Left colon (tissue), 2 donors: ENCODE measurements at regions not wholly inside any gene's neighbourhood (a gene's known extent, or its start where the extent isn't known, plus 50 kb on each side); places are given as distances from the start of the nearest gene placed in this dataset.
"Not testable (repeated sequence)": the region's sequence is repeated elsewhere in the genome, so short reads cannot be mapped to it uniquely, and the experiment has no call there.

ENCODE experiments used
- ATAC-seq: fragments of 200-7000 bp; cut with Tn5 transposase; one replicate; pipeline ENCODE4 v1.9.1; 2020; ENCODE audit warnings: mild to moderate bottlenecking, moderate library complexity
- DNase-seq, 2 donors: peaks; one replicate each; pipeline ENCODE4 v3.0.0-alpha.2; 2020
- intact Hi-C, 2 donors: fragments of 100-400 bp; cut with DNase I in 1 of 2; cut with micrococcal nuclease in 1 of 2; formaldehyde crosslinking; loops; one replicate each; pipeline versions ENCODE4 v1.11.2 to v1.14.0; 2022; cut with DNase I, micrococcal nuclease
- donor health status: DM: no; HTN: no; CAD: no.
- donor health status: DM: yes; HTN: yes; CAD: no.

DNA sequence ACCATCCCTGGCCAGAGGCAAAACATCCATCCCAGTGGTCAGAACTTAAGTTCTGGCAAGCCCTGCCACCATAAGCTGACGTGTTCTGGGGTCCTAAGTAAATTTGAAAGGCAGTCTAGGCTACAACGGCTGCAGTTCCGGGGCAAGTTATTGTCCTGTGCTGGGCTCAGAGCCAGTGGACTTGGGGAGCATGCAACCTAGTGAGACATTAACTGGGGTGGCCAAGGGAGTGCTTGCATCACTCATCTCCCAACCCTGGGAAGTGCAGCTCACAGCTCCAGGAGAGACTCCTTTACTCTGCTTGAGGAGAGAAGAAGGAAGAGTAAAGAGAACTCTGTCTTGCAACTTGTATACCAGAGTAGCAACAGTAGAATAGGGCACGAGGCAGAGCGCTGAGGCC, 425.4 kb upstream of the PITX2 start:
- intact Hi-C loops: no loop called here
- DNase-seq: no peak
- ATAC-seq: no peak

DNA sequence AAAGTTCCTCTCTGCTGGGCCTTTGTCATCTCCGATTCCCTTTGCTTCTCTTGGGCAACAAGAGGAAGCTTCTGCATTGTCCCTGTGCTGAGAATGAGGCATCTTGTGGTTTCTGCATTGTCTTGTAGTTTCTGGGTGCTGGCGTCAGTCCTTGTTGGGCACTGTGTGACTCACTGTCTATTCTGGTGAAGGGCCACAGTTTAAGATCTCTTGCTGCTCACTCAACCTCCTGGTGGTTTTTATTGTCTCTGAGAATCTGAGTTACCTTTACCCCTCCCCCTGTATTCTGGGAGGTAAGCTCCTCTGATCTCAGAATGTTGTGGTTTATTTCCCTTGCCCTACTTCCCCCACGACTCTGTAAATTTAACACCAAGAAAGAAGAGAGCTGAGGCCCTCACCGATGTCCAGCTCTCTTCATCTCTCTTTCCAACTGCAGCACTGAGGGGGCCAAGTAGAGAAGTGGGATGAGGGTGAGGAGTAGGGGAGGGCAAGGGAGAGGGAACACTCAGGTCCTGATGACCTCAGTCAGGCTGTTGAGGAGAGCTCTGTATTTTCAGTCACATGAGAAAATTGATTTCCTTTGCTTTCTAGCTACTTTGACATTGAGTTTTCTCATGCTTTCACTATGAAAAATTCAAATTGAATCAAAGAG, 441.6 kb upstream of the PITX2 start:
- no peak for DNase-seq
- ATAC-seq: no peak
- intact Hi-C loops: no loop called here

GRCh38 chr4:111066001-111066400, 443.1 kb upstream of the PITX2 start:
- intact Hi-C loops: no loop called here
- DNase-seq: no peak
- ATAC-seq: no peak

DNA sequence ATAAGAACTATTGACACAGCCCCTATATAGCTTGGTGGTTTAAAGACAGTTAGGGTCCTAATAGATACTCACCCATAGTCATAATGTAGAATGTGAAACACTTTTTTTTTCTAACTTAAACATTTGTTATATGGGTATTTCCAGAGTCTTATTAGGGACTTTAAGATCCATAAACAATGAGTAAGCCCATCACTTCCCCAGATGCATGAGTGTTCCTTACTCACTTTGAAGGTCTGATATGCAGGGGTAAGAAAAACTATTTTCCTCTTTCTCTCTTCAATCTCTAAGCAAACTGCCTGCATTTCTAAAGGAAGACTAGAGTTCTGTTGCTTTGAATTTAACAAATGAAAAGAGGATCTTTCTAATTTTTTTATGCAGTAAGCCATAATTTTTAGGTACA, 443.6 kb upstream of the PITX2 start:
- DNase-seq (no peak), ATAC-seq (no peak)
- intact Hi-C loops: no loop called here

DNA sequence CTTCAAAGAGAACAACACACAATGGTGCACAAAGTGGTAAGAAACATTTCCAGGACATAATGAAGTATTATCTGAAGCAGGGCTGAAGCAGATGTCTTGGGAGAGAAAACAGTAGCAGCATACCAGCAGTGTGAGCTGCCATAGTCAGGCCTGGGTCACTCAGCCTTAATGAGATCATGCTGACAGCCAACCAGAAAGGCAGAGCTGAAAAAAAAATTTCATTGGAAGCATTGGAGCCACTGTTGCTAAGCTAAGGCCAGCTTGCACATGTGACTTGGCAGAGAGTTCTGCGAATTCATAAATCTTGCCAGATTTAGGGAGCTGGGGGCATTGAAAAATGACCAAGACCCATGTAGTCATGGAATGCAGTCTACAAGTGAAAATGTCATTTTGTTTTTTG, 444.0 kb upstream of the PITX2 start:
- DNase-seq: no peak
- intact Hi-C loops: no loop called here

DNA sequence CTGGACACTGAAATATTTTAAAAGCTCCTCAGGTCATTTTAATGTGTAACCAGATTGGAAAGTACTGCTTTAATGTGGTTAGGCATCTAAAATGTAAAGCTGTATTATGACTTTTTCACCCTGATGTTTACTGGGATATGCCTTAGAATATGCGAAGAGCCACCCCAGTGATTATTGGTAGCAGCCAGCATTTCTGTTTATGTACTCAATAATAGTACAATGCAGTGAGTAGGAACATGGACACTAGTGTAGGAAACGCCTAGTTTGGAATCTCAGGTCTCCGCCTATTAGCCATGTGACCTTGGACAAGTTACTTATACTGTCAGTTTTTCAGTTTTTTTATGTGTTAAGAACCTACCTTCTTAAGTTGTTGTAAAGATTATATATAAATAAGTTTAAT, 446.0 kb upstream of the PITX2 start:
- DNase-seq (no peak), ATAC-seq (no peak)
- intact Hi-C loops: no loop called here

More for the DNA sequence above, 444.0 kb upstream of the PITX2 start:
- no peak for ATAC-seq

GRCh38 chr4:111070390-111070789, 447.5 kb upstream of the PITX2 start:
- ATAC-seq (no peak), DNase-seq (no peak)
- intact Hi-C loops: no loop called here

- intact Hi-C loops: no loop called here
- DNase-seq: peak in 1 of 2 donors; percentile 16
- no peak for ATAC-seq
These were observed 451.7 kb upstream of the PITX2 start for GRCh38 chr4:111074523-111075114.

GRCh38 chr4:111076299-111076698, 453.4 kb upstream of the PITX2 start:
- intact Hi-C loops, ATAC-seq, DNase-seq: not testable (repeated sequence)

DNA sequence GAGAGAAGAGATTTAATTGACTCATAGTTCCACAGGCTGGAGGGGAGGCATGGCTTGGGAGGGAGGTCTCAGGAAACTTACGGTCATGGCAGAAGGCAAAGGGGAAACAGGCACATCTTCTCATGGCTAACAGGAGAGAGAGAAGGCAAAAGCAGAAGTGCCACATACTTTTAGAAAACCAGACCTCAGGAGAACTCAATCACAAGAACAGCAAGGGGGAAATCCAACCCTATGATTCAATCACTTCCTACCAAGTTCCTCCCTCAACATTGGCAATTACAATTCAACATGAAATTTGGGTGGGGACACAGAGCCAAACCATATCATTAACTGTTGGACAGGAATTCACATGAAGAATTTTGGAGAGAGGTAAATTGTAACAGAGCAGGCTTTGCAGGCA, 485.3 kb upstream of the PITX2 start:
- DNase-seq (no peak), ATAC-seq (no peak)
- intact Hi-C loops: no loop called here

DNA sequence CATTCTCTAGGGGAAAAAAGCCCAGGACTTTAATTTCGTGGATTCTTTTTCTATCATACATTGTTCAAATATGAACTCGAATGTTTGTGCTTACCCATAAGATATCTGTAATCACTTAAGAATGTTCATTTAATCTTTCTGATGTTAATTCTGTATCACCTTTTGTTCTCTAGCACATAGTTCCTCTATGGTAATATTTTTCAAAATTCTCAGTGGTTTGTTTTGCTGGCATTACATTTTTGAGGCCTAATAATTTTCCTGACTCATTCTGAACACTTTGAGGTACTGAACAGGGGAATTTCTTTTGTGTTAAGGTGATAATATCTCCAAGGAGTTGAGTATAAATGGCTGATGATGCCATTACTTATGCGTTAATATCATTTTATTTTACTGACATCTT, 490.7 kb upstream of the PITX2 start:
- intact Hi-C loops: no loop called here

DNA sequence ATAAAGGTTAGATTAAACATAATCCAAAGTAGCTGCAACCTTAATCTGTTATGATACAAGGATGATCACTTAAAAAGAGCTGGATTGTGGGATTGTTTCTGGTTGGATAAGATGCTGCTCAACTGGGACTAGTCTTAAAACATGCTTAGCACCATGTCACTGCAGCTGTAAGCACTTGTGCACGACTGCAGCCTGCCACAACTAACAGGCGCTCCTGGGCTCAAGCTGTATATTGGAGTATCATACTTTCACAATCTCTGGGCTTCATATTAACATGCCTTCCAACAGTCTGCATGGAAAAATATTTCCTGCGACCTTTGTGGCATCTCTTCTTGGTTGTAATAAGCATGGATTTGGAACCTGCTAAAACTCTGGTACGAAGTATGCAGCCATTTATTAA, 493.0 kb upstream of the PITX2 start:
- no peak for DNase-seq
- ATAC-seq: no peak
- intact Hi-C loops: no loop called here

More for the DNA sequence above, 490.7 kb upstream of the PITX2 start:
- DNase-seq: no peak
- no peak for ATAC-seq

DNA sequence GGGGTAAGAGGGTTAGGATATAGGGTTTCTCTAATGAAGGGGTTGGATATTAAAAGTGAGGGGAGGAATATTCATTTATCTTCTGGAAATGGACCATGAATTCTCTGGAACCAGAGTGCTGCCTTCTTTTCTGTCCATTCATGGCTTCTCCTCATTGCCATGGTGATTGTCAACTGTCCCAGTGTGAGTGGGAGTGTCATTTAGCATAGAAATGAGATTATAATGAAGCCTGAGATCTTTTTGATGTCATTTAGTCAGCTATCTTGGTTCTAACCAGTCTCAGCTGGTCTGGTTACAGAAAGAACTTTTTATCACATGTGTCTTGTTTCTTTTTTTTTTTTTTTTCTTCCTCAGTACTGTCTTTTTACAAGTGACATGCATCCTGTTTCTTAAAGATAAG, 497.3 kb upstream of the PITX2 start:
- DNase-seq (no peak), ATAC-seq (no peak)
- intact Hi-C loops: no loop called here

DNA sequence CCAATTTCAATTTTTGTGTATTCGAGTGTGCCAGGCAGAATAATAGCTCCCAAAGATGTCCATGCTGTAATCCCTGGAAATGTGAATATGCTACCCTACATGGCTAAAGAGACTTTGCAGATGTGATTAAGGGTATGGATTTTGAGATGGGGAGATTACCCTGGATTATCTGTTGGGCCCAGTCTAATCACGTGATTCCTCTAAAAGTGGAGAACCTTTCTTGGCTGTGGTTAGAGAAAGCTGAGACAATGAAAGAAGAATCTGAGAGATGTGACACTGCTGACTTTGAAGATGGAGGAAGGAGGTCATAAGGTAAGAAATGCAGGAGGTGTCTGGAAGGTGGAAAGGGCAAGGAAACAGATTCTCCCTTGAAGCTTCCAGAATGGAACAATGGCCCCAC, 503.5 kb upstream of the PITX2 start:
- no peak for ATAC-seq
- no peak for DNase-seq
- intact Hi-C loops: no loop called here

DNA sequence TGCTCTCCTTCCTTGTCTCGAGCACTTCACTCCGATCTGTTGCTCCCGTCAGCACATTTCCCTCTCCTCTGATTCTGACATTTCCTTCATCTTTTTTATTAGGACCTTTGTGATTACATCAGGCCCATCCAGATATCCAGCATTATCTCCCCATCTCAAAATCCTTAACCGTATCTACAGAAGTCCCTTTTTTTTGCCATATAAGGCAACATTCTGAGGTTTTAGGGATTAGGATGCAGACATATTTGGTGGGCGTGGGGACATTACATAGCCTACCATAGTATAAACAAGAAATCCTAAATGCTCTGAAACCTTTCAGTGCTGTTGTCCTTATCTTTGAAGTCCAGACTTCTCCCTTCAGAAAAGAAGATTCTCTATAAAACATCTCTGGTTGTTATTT, 505.0 kb upstream of the PITX2 start:
- intact Hi-C loops: no loop called here
- DNase-seq (no peak), ATAC-seq (no peak)

DNA sequence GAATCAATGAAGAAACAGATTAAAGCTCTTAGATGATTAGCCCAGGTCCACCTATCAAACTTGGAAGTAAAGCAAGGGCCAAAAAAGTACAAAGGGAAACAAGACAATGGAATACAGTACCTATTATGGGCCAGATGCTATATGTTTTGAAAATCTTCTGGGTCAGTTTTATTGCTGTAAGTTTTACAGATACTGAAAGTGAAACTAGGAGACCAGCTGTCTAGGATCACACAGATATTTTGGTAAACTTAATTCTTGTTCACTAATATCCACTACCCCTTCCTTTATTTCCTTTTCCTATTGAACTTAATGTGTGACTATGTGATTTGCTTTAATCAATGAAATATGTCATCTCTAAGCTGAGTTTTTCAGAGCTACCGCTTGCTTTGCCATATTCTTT, 505.4 kb upstream of the PITX2 start:
- DNase-seq (no peak), ATAC-seq (no peak)
- intact Hi-C loops: no loop called here

DNA sequence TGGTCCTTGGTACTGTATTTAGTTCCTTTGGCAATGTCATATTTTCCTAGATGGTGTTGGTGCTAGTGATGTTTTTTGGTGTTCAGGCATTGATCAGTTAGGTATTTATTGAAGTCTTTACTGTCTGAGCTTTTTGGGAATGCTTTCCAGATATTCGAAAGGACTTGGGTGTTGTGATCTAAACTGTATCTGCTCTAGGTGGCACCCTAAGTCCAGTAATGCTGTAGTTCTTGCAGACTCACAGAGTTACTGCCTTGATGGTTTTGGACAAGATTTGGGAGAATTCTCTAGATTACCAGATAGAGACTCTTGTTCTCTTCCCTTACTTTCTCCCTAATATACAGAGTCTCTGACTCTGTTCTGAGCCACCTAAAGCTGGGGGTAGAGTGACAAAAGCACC, 513.6 kb upstream of the PITX2 start:
- intact Hi-C loops: no loop called here
- no peak for DNase-seq
- ATAC-seq: no peak

GRCh38 chr4:111136967-111137366, 514.1 kb upstream of the PITX2 start:
- intact Hi-C loops: no loop called here
- DNase-seq (no peak), ATAC-seq (no peak)

GRCh38 chr4:111143510-111143909, 520.6 kb upstream of the PITX2 start:
- ATAC-seq: no peak
- intact Hi-C loops: no loop called here
- DNase-seq: no peak

DNA sequence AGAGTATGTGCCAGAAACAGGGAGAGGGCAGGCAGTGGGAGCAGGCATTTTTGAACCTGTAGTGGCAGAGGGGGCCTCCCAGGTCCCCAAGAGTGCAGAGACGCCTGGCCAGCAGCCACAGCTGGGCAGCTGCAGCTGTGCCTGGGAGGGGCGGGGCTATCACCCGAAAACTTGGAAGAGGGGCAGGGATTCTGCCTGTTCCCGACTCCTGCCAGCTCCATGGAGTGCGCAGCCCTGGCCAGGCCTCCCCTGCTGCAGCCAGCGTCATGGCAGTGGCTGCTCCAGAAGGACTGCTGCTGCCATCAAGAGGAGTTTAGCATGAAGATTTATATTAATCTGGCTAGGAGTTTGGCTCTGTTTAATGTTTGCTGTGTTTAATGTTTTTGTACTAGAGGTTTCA, 532.1 kb upstream of the PITX2 start:
- DNase-seq (no peak), ATAC-seq (no peak)
- intact Hi-C loops: no loop called here

DNA sequence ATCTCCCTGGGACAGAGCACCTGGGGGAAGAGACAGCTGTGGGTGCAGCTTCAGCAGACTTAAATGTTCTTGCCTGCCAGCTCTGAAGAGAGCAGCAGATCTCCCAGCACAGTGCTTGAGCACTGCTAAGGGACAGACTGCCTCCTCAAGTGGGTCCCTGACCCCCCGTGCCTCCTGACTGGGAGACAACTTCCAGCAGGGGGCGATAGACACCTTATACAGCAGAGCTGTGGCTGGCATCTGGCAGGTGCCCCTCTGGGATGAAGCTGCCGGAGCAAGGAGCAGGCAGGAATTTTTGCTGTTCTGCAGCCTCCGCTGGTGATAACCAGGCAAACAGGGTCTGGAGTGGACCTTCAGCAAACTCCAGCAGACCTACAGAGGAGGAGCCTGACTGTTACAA, 541.7 kb upstream of the PITX2 start:
- intact Hi-C loops, ATAC-seq: not testable (repeated sequence)
- peak in 1 of 2 donors; percentile 25 for DNase-seq
